Keratinocyte (primary cell): ENCODE measurements at regions not wholly inside any gene's neighbourhood (a gene's known extent, or its start where the extent isn't known, plus 50 kb on each side); places are given as distances from the start of the nearest gene placed in this dataset.
"Not testable (repeated sequence)": the region's sequence is repeated elsewhere in the genome, so short reads cannot be mapped to it uniquely, and the experiment has no call there.

Source experiments
- CTCF ChIP-seq, 3 experiments: IDR thresholded peaks in 1 of 3; conservative IDR thresholded peaks in 1 of 3; optimal IDR thresholded peaks in 1 of 3; 2 replicates in 2 of 3; 3 replicates in 1 of 3; pipeline versions ENCODE3 to v1.5.1; 2011; ENCODE audit warnings: low read length in 3 of 3, mild to moderate bottlenecking in 3 of 3, moderate library complexity in 2 of 3, control low read depth in 1 of 3, inconsistent platforms in 1 of 3; ENCODE audit not compliant: insufficient read depth in 2 of 3; ENCODE audit errors: extremely low read depth in 1 of 3
- EZH2 ChIP-seq: IDR thresholded peaks from one replicate; pipeline ENCODE4 v1.6.1; 2012; ENCODE audit warnings: inconsistent platforms, mild to moderate bottlenecking, low read length, moderate library complexity

GRCh38 chr7:32654549-32654948 is 159.3 kb downstream of the AVL9 start:
- TF ChIP-seq CTCF (optimal IDR thresholded peaks at IDR 0.05 in 1 of 3, IDR thresholded peaks at IDR 0.05 in 1 of 3, conservative IDR thresholded peaks at IDR 0.05 in 1 of 3; ENCODE audit: extremely low read depth in 1 of 3, insufficient read depth in 2 of 3, low read length in 3 of 3); EZH2: not testable (repeated sequence)
